PFSK-1 (cell line): ENCODE measurements at regions not wholly inside any gene's neighbourhood (a gene's known extent, or its start where the extent isn't known, plus 50 kb on each side); places are given as distances from the start of the nearest gene placed in this dataset.

Experiments
- POLR2AphosphoS5 ChIP-seq: IDR thresholded peaks from 2 replicates; pipeline ENCODE4 v1.6.1; 2012; ENCODE audit warnings: low read depth, mild to moderate bottlenecking, control low read depth, low read length, moderate library complexity
- SIN3A ChIP-seq: IDR thresholded peaks from 2 replicates; pipeline ENCODE4 v1.6.1; 2012; ENCODE audit warnings: mild to moderate bottlenecking, low read length, moderate library complexity, borderline replicate concordance; ENCODE audit not compliant: insufficient read depth
- TAF1 ChIP-seq: IDR thresholded peaks from 2 replicates; pipeline ENCODE4 v1.6.1; 2012; ENCODE audit warnings: low read length, control low read depth, borderline replicate concordance; ENCODE audit not compliant: insufficient read depth

DNA sequence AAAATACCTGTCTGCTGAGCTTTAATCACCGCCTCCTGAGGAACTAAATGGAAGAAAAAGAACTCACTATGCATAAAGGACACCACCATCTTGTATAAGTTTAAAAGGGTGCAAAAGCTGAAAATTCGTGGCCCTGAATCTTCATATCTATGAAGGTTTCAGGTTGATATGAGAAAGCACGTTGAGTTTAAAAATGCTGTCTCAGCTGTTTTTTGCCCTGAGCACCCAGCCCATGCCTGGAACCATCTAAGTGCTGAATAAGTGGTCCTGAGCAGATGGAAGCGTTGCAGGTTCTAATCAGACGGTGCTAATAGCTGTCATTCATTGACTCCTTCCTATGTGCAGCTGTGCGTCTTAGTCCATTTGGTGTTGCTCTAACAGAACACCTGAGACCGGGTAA lies 467.4 kb downstream of the EIPR1 start:
- TF ChIP-seq POLR2AphosphoS5 (no peak), TAF1 (no peak), SIN3A (no peak)
